NCI-H446 treated with DMSO at 0.1 percent for 48 hours (cell line): ENCODE measurements at regions not wholly inside any gene's neighbourhood (a gene's known extent, or its start where the extent isn't known, plus 50 kb on each side); places are given as distances from the start of the nearest gene placed in this dataset.
"Not testable (repeated sequence)": the region's sequence is repeated elsewhere in the genome, so short reads cannot be mapped to it uniquely, and the experiment has no call there.

Source experiments
- DNase-seq: peaks from one replicate; lab custom pipeline; 2025; lab: John Stamatoyannopoulos, UW

- DNase-seq: no peak
Observed at GRCh38 chr11:71153005-71153390, 99.4 kb downstream of the SHANK2 start.

GRCh38 chr11:71152312-71153004 lies 99.9 kb downstream of the SHANK2 start:
- not testable (repeated sequence) for DNase-seq

- no peak for DNase-seq
Observed at GRCh38 chr11:71151561-71151960, 100.8 kb downstream of the SHANK2 start.

- no peak for DNase-seq
Observed at GRCh38 chr11:71150859-71151258, 101.5 kb downstream of the SHANK2 start.

GRCh38 chr11:71148716-71149115 lies 103.7 kb downstream of the SHANK2 start:
- DNase-seq: no peak

GRCh38 chr11:71147331-71147730 lies 105.0 kb downstream of the SHANK2 start:
- DNase-seq: no peak

- DNase-seq: no peak
Observed at GRCh38 chr11:71146846-71147245, 105.5 kb downstream of the SHANK2 start.

- DNase-seq: no peak
Observed at GRCh38 chr11:71145988-71146824, 106.2 kb downstream of the SHANK2 start.

- DNase-seq: no peak
Observed at GRCh38 chr11:71145368-71145767, 107.0 kb downstream of the SHANK2 start.

- no peak for DNase-seq
Observed at GRCh38 chr11:71144736-71145135, 107.6 kb downstream of the SHANK2 start.

GRCh38 chr11:71144010-71144409 lies 108.4 kb downstream of the SHANK2 start:
- no peak for DNase-seq

- no peak for DNase-seq
Observed at GRCh38 chr11:71140206-71140919, 112.0 kb downstream of the SHANK2 start.

GRCh38 chr11:71139516-71140205 lies 112.7 kb downstream of the SHANK2 start:
- no peak for DNase-seq

- no peak for DNase-seq
Observed at GRCh38 chr11:71138737-71139425, 113.5 kb downstream of the SHANK2 start.

GRCh38 chr11:71137376-71137775 lies 115.0 kb downstream of the SHANK2 start:
- DNase-seq: no peak

- no peak for DNase-seq
Observed at GRCh38 chr11:71136095-71136845, 116.1 kb downstream of the SHANK2 start.

- no peak for DNase-seq
Observed at GRCh38 chr11:71135112-71135511, 117.3 kb downstream of the SHANK2 start.

- DNase-seq: no peak
Observed at GRCh38 chr11:71133946-71134345, 118.4 kb downstream of the SHANK2 start.

- no peak for DNase-seq
Observed at GRCh38 chr11:71131861-71132260, 120.5 kb downstream of the SHANK2 start.

- DNase-seq: no peak
Observed at GRCh38 chr11:71130106-71130505, 122.3 kb downstream of the SHANK2 start.

- no peak for DNase-seq
Observed at GRCh38 chr11:71129624-71130023, 122.8 kb downstream of the SHANK2 start.
